ENCODE measurements at regions not wholly inside any gene's neighbourhood (a gene's known extent, or its start where the extent isn't known, plus 50 kb on each side); places are given as distances from the start of the nearest gene placed in this dataset.

DNA sequence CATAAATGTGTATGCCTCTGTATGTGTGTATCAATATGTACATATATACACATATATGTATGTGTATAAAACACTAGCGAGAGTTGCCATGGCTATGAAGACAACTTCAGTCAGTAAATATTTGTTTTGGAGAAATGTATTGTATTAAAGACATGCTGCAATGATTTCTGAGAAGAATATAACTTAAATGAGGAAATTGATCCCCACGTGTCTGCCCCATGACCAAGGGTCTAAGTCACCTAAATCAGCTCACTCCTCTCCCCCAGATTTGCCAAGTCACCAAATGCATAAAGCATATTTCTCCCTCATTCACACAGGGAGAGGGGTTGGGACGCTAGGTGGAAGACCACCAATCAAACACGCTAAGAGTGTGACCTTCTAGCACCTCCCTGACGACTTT, 58.3 kb upstream of the LYST start:
- Histone ChIP-seq H3K4me1 (ENCODE audit: control insufficient read depth in 3 of 3, insufficient read depth in 2 of 3, low read depth in 1 of 3, low read length in 2 of 3) (no peaks in the 10 kb centered on the region), H3K4me3 (ENCODE audit: low read depth in 1 of 3, low read length in 3 of 3) (no peak overlapping the region), H3K27me3 (ENCODE audit: control insufficient read depth in 3 of 3, insufficient read depth in 3 of 3, low read length in 3 of 3) (no peaks in the 10 kb centered on the region), H3K9me3 (ENCODE audit: control insufficient read depth in 2 of 2, insufficient read depth in 1 of 2, low read depth in 1 of 2, low read length in 1 of 2) (no peaks in the 10 kb centered on the region), H3K27ac (ENCODE audit: low read depth in 1 of 3, low read length in 2 of 3) (no peak overlapping the region), H3K36me3 (ENCODE audit: control insufficient read depth in 3 of 3, insufficient read depth in 2 of 3, low read depth in 1 of 3, low read length in 3 of 3) (no peaks in the 10 kb centered on the region)
- 76 to 83% (median 78%) methylated on average over 5 of the region's 5 CpGs for WGBS, 3 donors
- DNase-seq = no peak
- no peak for FAIRE-seq

DNA sequence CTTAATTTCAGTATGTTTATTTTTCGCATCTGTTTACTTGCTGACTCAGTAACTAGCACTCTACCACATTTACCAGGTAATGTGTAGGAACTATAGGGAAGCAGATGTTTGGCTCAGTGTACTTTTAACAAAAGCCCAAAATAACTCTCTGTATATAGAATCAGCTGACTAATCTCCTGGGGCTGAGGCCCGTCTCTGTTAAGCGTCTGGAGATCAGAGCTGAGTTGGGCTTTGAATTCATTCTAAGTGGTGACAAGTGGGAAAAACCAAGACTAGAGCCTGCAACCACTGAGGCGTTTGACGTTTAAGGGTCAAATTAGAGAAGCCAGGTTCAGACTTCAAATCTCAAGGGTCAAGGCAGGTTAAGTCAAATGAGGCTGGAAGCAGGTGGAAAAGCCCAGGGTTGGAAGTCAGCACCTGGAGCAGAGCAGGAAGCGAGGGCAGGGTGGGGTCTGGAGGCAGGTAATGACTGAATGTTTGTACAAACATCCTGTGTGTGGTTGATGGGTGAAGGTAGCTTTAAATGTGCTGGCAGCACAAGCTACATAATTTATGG, 56.8 kb upstream of the LYST start:
- 24 to 31% (median 31%) methylated on average over 6 of the region's 6 CpGs for WGBS, 3 donors
- Histone ChIP-seq H3K27me3 (ENCODE audit: control insufficient read depth in 3 of 3, insufficient read depth in 3 of 3, low read length in 3 of 3) (no peaks in the 10 kb centered on the region), H3K27ac (ENCODE audit: low read depth in 1 of 3, low read length in 2 of 3) (no peak overlapping the region), H3K36me3 (ENCODE audit: control insufficient read depth in 3 of 3, insufficient read depth in 2 of 3, low read depth in 1 of 3, low read length in 3 of 3) (no peaks in the 10 kb centered on the region), H3K9me3 (ENCODE audit: control insufficient read depth in 2 of 2, insufficient read depth in 1 of 2, low read depth in 1 of 2, low read length in 1 of 2) (no peaks in the 10 kb centered on the region), H3K4me3 (ENCODE audit: low read depth in 1 of 3, low read length in 3 of 3) (no peak overlapping the region), H3K4me1 (ENCODE audit: control insufficient read depth in 3 of 3, insufficient read depth in 2 of 3, low read depth in 1 of 3, low read length in 2 of 3) (no peaks in the 10 kb centered on the region)
- FAIRE-seq (no peak), DNase-seq (peak in 1 of 2 donors; percentile 43)

- no peaks in the 10 kb centered on the region for H3K9me3 ChIP-seq (ENCODE audit: control insufficient read depth in 2 of 2, insufficient read depth in 1 of 2, low read depth in 1 of 2, low read length in 1 of 2)
- H3K4me1 ChIP-seq (ENCODE audit: control insufficient read depth in 3 of 3, insufficient read depth in 2 of 3, low read depth in 1 of 3, low read length in 2 of 3) = peaks cover 0 to 6% (median 0%) of the 10 kb centered on the region in 3 donors
- DNase-seq (no peak), FAIRE-seq (no peak)
- no peak overlapping the region for H3K4me3 ChIP-seq (ENCODE audit: low read depth in 1 of 3, low read length in 3 of 3)
- H3K27me3 ChIP-seq (ENCODE audit: control insufficient read depth in 3 of 3, insufficient read depth in 3 of 3, low read length in 3 of 3) = no peaks in the 10 kb centered on the region
- H3K27ac ChIP-seq (ENCODE audit: low read depth in 1 of 3, low read length in 2 of 3) = no peak overlapping the region
- H3K36me3 ChIP-seq (ENCODE audit: control insufficient read depth in 3 of 3, insufficient read depth in 2 of 3, low read depth in 1 of 3, low read length in 3 of 3) = no peaks in the 10 kb centered on the region
- 35 to 58% (median 54%) methylated on average over 12 of the region's 12 CpGs for WGBS, 3 donors
Observed at GRCh38 chr1:235920596-235921375, 54.1 kb upstream of the LYST start.

- Histone ChIP-seq H3K27ac (ENCODE audit: low read depth in 1 of 3, low read length in 2 of 3) (peak overlapping the region in 1 of 3 donors; percentile 7), H3K27me3 (ENCODE audit: control insufficient read depth in 3 of 3, insufficient read depth in 3 of 3, low read length in 3 of 3) (no peaks in the 10 kb centered on the region), H3K36me3 (ENCODE audit: control insufficient read depth in 3 of 3, insufficient read depth in 2 of 3, low read depth in 1 of 3, low read length in 3 of 3) (no peaks in the 10 kb centered on the region), H3K4me1 (ENCODE audit: control insufficient read depth in 3 of 3, insufficient read depth in 2 of 3, low read depth in 1 of 3, low read length in 2 of 3) (peaks cover 0 to 6% (median 0%) of the 10 kb centered on the region in 3 donors), H3K4me3 (ENCODE audit: low read depth in 1 of 3, low read length in 3 of 3) (no peak overlapping the region), H3K9me3 (ENCODE audit: control insufficient read depth in 2 of 2, insufficient read depth in 1 of 2, low read depth in 1 of 2, low read length in 1 of 2) (no peaks in the 10 kb centered on the region)
- no peak for DNase-seq
- WGBS, 3 donors = 61 to 72% (median 64%) methylated on average over 5 of the region's 5 CpGs
- no peak for FAIRE-seq
Observed at GRCh38 chr1:235919833-235920441, 53.2 kb upstream of the LYST start.

DNA sequence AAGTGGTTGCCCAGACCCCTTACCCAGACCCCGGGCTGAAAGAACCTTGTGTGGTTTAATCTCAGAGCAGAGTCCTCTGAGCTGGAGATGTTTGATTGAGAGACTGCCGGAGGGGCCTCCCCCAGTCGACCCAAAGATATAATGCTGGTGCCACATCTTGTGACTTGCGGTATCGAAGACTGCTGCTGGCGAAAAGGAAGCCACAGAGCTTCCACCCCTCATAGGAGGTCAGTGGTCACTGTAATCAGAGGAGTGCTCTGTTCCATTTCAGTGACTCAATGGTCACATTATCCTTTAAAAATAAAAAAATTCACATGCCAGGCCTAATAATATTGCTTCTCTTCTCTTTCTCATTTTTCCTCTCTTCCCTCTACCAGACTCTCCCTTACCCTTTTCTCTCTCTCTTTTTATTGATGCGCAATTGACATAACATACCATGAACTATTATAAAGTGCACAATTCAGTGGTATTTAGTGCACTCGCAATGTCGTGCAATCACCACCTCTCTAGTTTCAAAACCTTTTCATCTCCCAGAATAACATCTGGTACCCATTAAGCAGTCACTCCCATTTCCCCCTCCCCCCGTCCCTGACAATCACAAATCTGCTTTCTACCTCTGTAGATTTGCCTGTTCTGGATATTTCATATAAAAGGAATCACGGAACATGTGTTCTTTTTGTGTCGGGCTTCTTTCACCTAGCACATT, 52.6 kb upstream of the LYST start:
- Histone ChIP-seq H3K4me1 (ENCODE audit: control insufficient read depth in 3 of 3, insufficient read depth in 2 of 3, low read depth in 1 of 3, low read length in 2 of 3) (peaks cover 0 to 6% (median 0%) of the 10 kb centered on the region in 3 donors), H3K4me3 (ENCODE audit: low read depth in 1 of 3, low read length in 3 of 3) (no peak overlapping the region), H3K27me3 (ENCODE audit: control insufficient read depth in 3 of 3, insufficient read depth in 3 of 3, low read length in 3 of 3) (no peaks in the 10 kb centered on the region), H3K9me3 (ENCODE audit: control insufficient read depth in 2 of 2, insufficient read depth in 1 of 2, low read depth in 1 of 2, low read length in 1 of 2) (no peaks in the 10 kb centered on the region), H3K27ac (ENCODE audit: low read depth in 1 of 3, low read length in 2 of 3) (no peak overlapping the region), H3K36me3 (ENCODE audit: control insufficient read depth in 3 of 3, insufficient read depth in 2 of 3, low read depth in 1 of 3, low read length in 3 of 3) (no peaks in the 10 kb centered on the region)
- 84 to 89% (median 85%) methylated on average over 12 of the region's 12 CpGs for WGBS, 3 donors
- DNase-seq (no peak), FAIRE-seq (no peak)

- Histone ChIP-seq H3K4me3 (ENCODE audit: low read depth in 1 of 3, low read length in 3 of 3) (no peak overlapping the region), H3K9me3 (ENCODE audit: control insufficient read depth in 2 of 2, insufficient read depth in 1 of 2, low read depth in 1 of 2, low read length in 1 of 2) (no peaks in the 10 kb centered on the region), H3K4me1 (ENCODE audit: control insufficient read depth in 3 of 3, insufficient read depth in 2 of 3, low read depth in 1 of 3, low read length in 2 of 3) (peaks cover 0 to 6% (median 0%) of the 10 kb centered on the region in 3 donors), H3K36me3 (ENCODE audit: control insufficient read depth in 3 of 3, insufficient read depth in 2 of 3, low read depth in 1 of 3, low read length in 3 of 3) (no peaks in the 10 kb centered on the region), H3K27me3 (ENCODE audit: control insufficient read depth in 3 of 3, insufficient read depth in 3 of 3, low read length in 3 of 3) (no peaks in the 10 kb centered on the region), H3K27ac (ENCODE audit: low read depth in 1 of 3, low read length in 2 of 3) (no peak overlapping the region)
- no peak for FAIRE-seq
- WGBS, 3 donors = 87 to 97% (median 87%) methylated on average over 5 of the region's 5 CpGs
- no peak for DNase-seq
Observed at GRCh38 chr1:235918465-235918864, 51.8 kb upstream of the LYST start.

DNA sequence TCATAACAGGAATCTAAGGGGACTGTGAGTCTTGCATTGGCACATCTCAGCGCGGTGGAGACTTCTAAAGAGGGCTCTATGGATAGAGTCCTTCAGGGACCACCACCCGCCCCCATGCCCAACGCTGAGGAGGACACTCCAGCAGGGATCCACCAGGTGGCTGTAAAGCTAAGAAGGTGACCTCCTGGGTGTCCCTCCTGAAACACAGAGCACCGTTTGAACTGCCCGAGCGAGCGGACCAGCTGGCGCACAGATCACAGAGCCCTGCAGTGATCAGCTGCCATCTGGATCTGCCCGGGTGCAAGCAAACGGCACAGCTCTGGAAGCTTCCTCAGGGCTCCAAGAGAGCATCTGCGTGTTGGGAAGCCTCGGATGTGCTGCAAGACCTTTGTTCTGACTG, 51.3 kb upstream of the LYST start:
- no peak for DNase-seq
- Histone ChIP-seq H3K4me1 (ENCODE audit: control insufficient read depth in 3 of 3, insufficient read depth in 2 of 3, low read depth in 1 of 3, low read length in 2 of 3) (peaks cover 0 to 6% (median 0%) of the 10 kb centered on the region in 3 donors), H3K9me3 (ENCODE audit: control insufficient read depth in 2 of 2, insufficient read depth in 1 of 2, low read depth in 1 of 2, low read length in 1 of 2) (no peaks in the 10 kb centered on the region), H3K27ac (ENCODE audit: low read depth in 1 of 3, low read length in 2 of 3) (peak overlapping the region in 1 of 3 donors; percentile 18), H3K4me3 (ENCODE audit: low read depth in 1 of 3, low read length in 3 of 3) (no peak overlapping the region), H3K27me3 (ENCODE audit: control insufficient read depth in 3 of 3, insufficient read depth in 3 of 3, low read length in 3 of 3) (no peaks in the 10 kb centered on the region), H3K36me3 (ENCODE audit: control insufficient read depth in 3 of 3, insufficient read depth in 2 of 3, low read depth in 1 of 3, low read length in 3 of 3) (no peaks in the 10 kb centered on the region)
- no peak for FAIRE-seq
- WGBS, 3 donors = 85 to 93% (median 89%) methylated on average over 13 of the region's 13 CpGs

- peak overlapping the region in 1 of 3 donors; percentile 64 for H3K27ac ChIP-seq (ENCODE audit: low read depth in 1 of 3, low read length in 2 of 3)
- no peaks in the 10 kb centered on the region for H3K36me3 ChIP-seq (ENCODE audit: control insufficient read depth in 3 of 3, insufficient read depth in 2 of 3, low read depth in 1 of 3, low read length in 3 of 3)
- FAIRE-seq = no peak
Observed at GRCh38 chr1:235917267-235917811, 50.6 kb upstream of the LYST start.

More at GRCh38 chr1:235917267-235917811, 50.6 kb upstream of the LYST start:
- Histone ChIP-seq H3K4me1 (ENCODE audit: control insufficient read depth in 3 of 3, insufficient read depth in 2 of 3, low read depth in 1 of 3, low read length in 2 of 3) (peaks cover 0 to 6% (median 0%) of the 10 kb centered on the region in 3 donors), H3K4me3 (ENCODE audit: low read depth in 1 of 3, low read length in 3 of 3) (no peak overlapping the region), H3K27me3 (ENCODE audit: control insufficient read depth in 3 of 3, insufficient read depth in 3 of 3, low read length in 3 of 3) (no peaks in the 10 kb centered on the region), H3K9me3 (ENCODE audit: control insufficient read depth in 2 of 2, insufficient read depth in 1 of 2, low read depth in 1 of 2, low read length in 1 of 2) (no peaks in the 10 kb centered on the region)
- WGBS, 3 donors = 30 to 40% (median 39%) methylated on average over 8 of the region's 8 CpGs
- DNase-seq = peak in 1 of 2 donors; percentile 48

Measured in small intestine (tissue), 7 donors.